GM12891 (cell line): ENCODE measurements at regions not wholly inside any gene's neighbourhood (a gene's known extent, or its start where the extent isn't known, plus 50 kb on each side); places are given as distances from the start of the nearest gene placed in this dataset.

Source experiments
- POLR2A ChIP-seq: IDR thresholded peaks from 2 replicates; pipeline ENCODE4 v1.6.1; 2011; ENCODE audit warnings: low read depth, low read length, control low read depth
- POLR2AphosphoS5 ChIP-seq: IDR thresholded peaks from 2 replicates; pipeline ENCODE4 v1.6.1; 2011; ENCODE audit warnings: low read depth, low read length, control low read depth
- SPI1 ChIP-seq: IDR thresholded peaks from 2 replicates; pipeline ENCODE4 v1.6.1; 2011; ENCODE audit warnings: low read depth, low read length, control low read depth
- TAF1 ChIP-seq: IDR thresholded peaks from 2 replicates; pipeline ENCODE4 v1.6.1; 2011; ENCODE audit warnings: low read depth, low read length, control low read depth

DNA sequence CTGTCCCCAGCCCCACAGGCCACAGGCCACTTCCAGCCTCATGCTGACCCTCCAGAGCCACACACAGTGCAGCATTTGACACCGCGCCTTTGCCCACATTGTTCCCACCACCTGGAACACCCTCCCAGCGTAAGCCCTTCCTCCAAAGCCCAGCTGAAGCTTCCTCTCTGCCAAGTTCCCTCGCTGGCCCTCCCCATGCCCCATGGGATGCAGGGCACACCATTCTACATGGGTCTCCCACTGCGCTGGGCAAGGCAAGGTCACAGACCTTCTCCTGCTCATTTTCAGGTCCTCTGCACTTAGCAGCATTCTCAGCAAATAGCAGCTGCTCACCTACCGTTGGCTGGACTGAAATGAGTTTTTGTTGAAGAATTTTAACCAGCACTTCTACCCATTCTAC, 455.5 kb downstream of the EIPR1 start:
- TF ChIP-seq TAF1 (no peak), POLR2AphosphoS5 (no peak), SPI1 (no peak), POLR2A (no peak)
